ENCODE measurements at regions not wholly inside any gene's neighbourhood (a gene's known extent, or its start where the extent isn't known, plus 50 kb on each side); places are given as distances from the start of the nearest gene placed in this dataset.

DNA sequence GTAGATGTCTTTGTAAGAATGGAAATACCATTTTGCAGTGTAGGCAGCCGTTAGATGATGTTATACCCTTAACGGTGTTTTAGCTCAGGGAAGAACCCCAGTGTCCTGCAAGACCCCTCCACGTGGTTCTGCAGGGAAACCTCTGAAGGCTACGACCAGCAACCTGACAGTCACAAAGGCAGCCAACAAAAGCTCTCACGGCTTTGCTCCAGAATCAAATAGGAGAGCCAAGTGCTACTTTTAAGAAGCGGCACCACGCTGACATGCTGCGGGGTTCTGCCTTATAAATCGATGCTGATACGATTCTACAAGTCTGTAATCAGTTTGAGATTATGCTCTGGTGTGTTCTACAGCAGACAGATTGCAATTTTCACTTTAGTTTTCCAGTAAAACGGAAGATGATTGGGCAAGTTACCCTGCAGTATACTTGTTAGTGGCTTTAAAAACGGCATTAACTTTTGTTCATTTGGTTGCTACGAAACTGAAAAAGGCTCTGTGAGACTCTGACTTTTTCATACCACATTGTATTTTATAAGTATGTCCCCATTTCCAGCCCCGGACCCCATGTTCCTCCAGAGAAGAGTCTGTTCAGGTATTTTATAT is 312.9 kb downstream of the SAMD5 start:
- H3K36me3 ChIP-seq (ENCODE audit: insufficient read depth, low read length) = no peaks in the 10 kb centered on the region
- H3K9me3 ChIP-seq (ENCODE audit: low read length) = no peaks in the 10 kb centered on the region
- no peak overlapping the region for H3K4me2 ChIP-seq (ENCODE audit: low read depth, low read length, poor library complexity, severe bottlenecking)
- H3K9ac ChIP-seq (ENCODE audit: low read length) = no peak overlapping the region
- H3K4me3 ChIP-seq (ENCODE audit: low read length) = no peak overlapping the region
- no peaks in the 10 kb centered on the region for H3K9me2 ChIP-seq (replicated peaks; ENCODE audit: insufficient read depth, low read length)
- no peak for DNase-seq
- H3K27ac ChIP-seq (ENCODE audit: low read length) = no peak overlapping the region
- H3K79me2 ChIP-seq (ENCODE audit: low read length) = no peaks in the 10 kb centered on the region
- H3K27me3 ChIP-seq (ENCODE audit: low read length) = no peaks in the 10 kb centered on the region
- no peaks in the 10 kb centered on the region for H3K4me1 ChIP-seq (ENCODE audit: low read length)
- no peak overlapping the region for H2AFZ ChIP-seq (ENCODE audit: low read length)
- no peaks in the 10 kb centered on the region for H4K20me1 ChIP-seq (ENCODE audit: insufficient read depth, low read depth, low read length)

DNA sequence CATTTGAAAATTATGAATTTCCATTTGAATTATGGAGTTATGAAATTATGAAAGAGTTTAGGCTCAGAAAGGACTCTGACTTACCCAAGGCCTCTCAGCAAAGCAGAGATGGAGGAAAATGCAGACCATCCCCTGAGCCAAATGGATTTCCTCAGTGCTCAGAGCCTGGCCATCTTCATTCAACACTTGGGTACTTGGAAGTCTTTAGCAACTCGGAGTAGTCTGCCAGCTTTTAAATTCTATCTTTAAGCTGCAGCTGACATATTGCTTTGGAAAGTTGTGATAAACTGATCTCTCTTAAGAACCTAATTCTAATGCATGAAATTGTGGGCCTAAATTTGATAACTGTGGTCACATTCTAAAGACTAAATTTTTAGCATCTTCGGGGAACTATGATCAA is 315.4 kb downstream of the SAMD5 start:
- no peaks in the 10 kb centered on the region for H3K4me1 ChIP-seq (ENCODE audit: low read length)
- H3K9me3 ChIP-seq (ENCODE audit: low read length) = no peaks in the 10 kb centered on the region
- H3K27ac ChIP-seq (ENCODE audit: low read length) = no peak overlapping the region
- H3K9ac ChIP-seq (ENCODE audit: low read length) = no peak overlapping the region
- no peaks in the 10 kb centered on the region for H3K9me2 ChIP-seq (replicated peaks; ENCODE audit: insufficient read depth, low read length)
- no peaks in the 10 kb centered on the region for H4K20me1 ChIP-seq (ENCODE audit: insufficient read depth, low read depth, low read length)
- no peak overlapping the region for H2AFZ ChIP-seq (ENCODE audit: low read length)
- H3K79me2 ChIP-seq (ENCODE audit: low read length) = no peaks in the 10 kb centered on the region
- no peak overlapping the region for H3K4me3 ChIP-seq (ENCODE audit: low read length)
- no peaks in the 10 kb centered on the region for H3K27me3 ChIP-seq (ENCODE audit: low read length)
- DNase-seq = no peak
- H3K4me2 ChIP-seq (ENCODE audit: low read depth, low read length, poor library complexity, severe bottlenecking) = no peak overlapping the region
- no peaks in the 10 kb centered on the region for H3K36me3 ChIP-seq (ENCODE audit: insufficient read depth, low read length)

DNA sequence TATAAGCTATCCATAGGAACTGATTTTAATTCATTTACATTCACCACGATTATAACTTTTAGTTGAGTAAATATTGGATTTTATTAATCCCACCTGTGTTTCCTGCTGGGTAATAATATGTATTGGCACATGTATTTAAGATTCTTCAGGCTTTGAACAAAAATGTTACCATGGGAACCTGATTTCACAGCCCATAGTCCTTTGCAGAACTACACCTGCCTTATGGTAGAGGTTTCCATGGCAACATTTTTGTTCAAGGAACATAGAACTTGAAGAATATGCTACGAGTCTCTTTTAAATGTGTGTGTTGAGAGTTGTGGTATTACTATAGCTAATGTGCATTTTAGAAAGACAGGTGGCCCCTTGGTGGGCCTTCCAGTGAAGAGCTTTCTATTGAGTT is 317.4 kb downstream of the SAMD5 start:
- Histone ChIP-seq H3K27ac (ENCODE audit: low read length) (no peak overlapping the region), H2AFZ (ENCODE audit: low read length) (no peak overlapping the region), H3K4me1 (ENCODE audit: low read length) (no peaks in the 10 kb centered on the region), H3K36me3 (ENCODE audit: insufficient read depth, low read length) (no peaks in the 10 kb centered on the region), H3K9ac (ENCODE audit: low read length) (no peak overlapping the region), H3K9me2 (replicated peaks; ENCODE audit: insufficient read depth, low read length) (no peaks in the 10 kb centered on the region), H3K27me3 (ENCODE audit: low read length) (no peaks in the 10 kb centered on the region), H4K20me1 (ENCODE audit: insufficient read depth, low read depth, low read length) (no peaks in the 10 kb centered on the region), H3K9me3 (ENCODE audit: low read length) (no peaks in the 10 kb centered on the region), H3K4me2 (ENCODE audit: low read depth, low read length, poor library complexity, severe bottlenecking) (no peak overlapping the region), H3K4me3 (ENCODE audit: low read length) (no peak overlapping the region), H3K79me2 (ENCODE audit: low read length) (no peaks in the 10 kb centered on the region)
- no peak for DNase-seq

- no peak for DNase-seq
- H3K79me2 ChIP-seq (ENCODE audit: low read length) = no peaks in the 10 kb centered on the region
- H4K20me1 ChIP-seq (ENCODE audit: insufficient read depth, low read depth, low read length) = no peaks in the 10 kb centered on the region
- H2AFZ ChIP-seq (ENCODE audit: low read length) = no peak overlapping the region
- no peaks in the 10 kb centered on the region for H3K4me1 ChIP-seq (ENCODE audit: low read length)
- H3K36me3 ChIP-seq (ENCODE audit: insufficient read depth, low read length) = no peaks in the 10 kb centered on the region
- no peak overlapping the region for H3K4me3 ChIP-seq (ENCODE audit: low read length)
- no peaks in the 10 kb centered on the region for H3K27me3 ChIP-seq (ENCODE audit: low read length)
- H3K4me2 ChIP-seq (ENCODE audit: low read depth, low read length, poor library complexity, severe bottlenecking) = no peak overlapping the region
- H3K9ac ChIP-seq (ENCODE audit: low read length) = no peak overlapping the region
- H3K9me3 ChIP-seq (ENCODE audit: low read length) = no peaks in the 10 kb centered on the region
- H3K9me2 ChIP-seq (replicated peaks; ENCODE audit: insufficient read depth, low read length) = no peaks in the 10 kb centered on the region
- no peak overlapping the region for H3K27ac ChIP-seq (ENCODE audit: low read length)
Measured at GRCh38 chr6:147826698-147827097, 318.2 kb downstream of the SAMD5 start.

DNA sequence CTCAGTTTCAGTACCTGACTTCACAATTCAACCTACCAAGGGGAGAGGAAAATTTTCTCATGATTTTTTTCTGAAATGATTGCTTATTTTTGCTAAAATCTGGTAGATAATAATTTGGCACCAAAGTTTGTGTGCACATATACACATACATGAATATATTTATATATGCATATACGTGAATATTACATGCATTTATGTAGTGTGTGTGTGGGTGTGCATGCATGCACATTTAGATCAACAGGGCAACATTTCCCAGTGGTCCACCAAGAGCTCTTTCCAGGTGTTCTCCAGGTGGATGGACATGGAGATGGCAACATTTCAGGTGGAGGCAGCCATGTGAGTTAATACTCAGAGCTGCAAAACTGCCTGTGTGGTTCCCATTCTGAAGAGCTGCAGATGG is 320.9 kb downstream of the SAMD5 start:
- Histone ChIP-seq H3K36me3 (ENCODE audit: insufficient read depth, low read length) (no peaks in the 10 kb centered on the region), H3K9me2 (replicated peaks; ENCODE audit: insufficient read depth, low read length) (no peaks in the 10 kb centered on the region), H3K9me3 (ENCODE audit: low read length) (no peaks in the 10 kb centered on the region), H3K9ac (ENCODE audit: low read length) (no peak overlapping the region), H2AFZ (ENCODE audit: low read length) (no peak overlapping the region), H3K4me1 (ENCODE audit: low read length) (no peaks in the 10 kb centered on the region), H4K20me1 (ENCODE audit: insufficient read depth, low read depth, low read length) (no peaks in the 10 kb centered on the region), H3K27ac (ENCODE audit: low read length) (no peak overlapping the region), H3K79me2 (ENCODE audit: low read length) (no peaks in the 10 kb centered on the region), H3K27me3 (ENCODE audit: low read length) (no peaks in the 10 kb centered on the region), H3K4me2 (ENCODE audit: low read depth, low read length, poor library complexity, severe bottlenecking) (no peak overlapping the region), H3K4me3 (ENCODE audit: low read length) (no peak overlapping the region)
- no peak for DNase-seq

DNA sequence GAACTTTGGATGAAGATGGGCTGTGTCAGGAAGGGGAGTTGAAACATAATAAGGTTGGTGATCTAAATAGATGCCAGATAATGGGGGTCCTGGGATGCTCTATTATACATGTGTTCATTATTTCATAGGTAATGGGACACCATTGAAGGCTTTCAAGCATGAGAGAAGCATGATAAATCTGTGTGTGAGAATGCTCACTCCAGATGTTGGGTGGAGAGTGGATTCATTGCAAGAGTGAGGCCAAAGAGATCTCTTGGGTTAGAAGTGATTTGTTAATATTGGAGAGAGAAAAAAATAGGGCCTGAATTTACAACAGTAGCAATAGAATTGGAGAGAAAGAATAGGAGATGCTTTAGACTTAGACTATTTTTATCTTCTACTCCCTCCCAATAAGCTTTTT is 321.3 kb downstream of the SAMD5 start:
- Histone ChIP-seq H3K9me2 (replicated peaks; ENCODE audit: insufficient read depth, low read length) (no peaks in the 10 kb centered on the region), H3K27ac (ENCODE audit: low read length) (no peak overlapping the region), H2AFZ (ENCODE audit: low read length) (no peak overlapping the region), H3K9me3 (ENCODE audit: low read length) (no peaks in the 10 kb centered on the region), H3K36me3 (ENCODE audit: insufficient read depth, low read length) (no peaks in the 10 kb centered on the region), H4K20me1 (ENCODE audit: insufficient read depth, low read depth, low read length) (no peaks in the 10 kb centered on the region), H3K4me1 (ENCODE audit: low read length) (no peaks in the 10 kb centered on the region), H3K4me3 (ENCODE audit: low read length) (no peak overlapping the region), H3K4me2 (ENCODE audit: low read depth, low read length, poor library complexity, severe bottlenecking) (no peak overlapping the region), H3K9ac (ENCODE audit: low read length) (no peak overlapping the region), H3K27me3 (ENCODE audit: low read length) (no peaks in the 10 kb centered on the region), H3K79me2 (ENCODE audit: low read length) (no peaks in the 10 kb centered on the region)
- no peak for DNase-seq

DNA sequence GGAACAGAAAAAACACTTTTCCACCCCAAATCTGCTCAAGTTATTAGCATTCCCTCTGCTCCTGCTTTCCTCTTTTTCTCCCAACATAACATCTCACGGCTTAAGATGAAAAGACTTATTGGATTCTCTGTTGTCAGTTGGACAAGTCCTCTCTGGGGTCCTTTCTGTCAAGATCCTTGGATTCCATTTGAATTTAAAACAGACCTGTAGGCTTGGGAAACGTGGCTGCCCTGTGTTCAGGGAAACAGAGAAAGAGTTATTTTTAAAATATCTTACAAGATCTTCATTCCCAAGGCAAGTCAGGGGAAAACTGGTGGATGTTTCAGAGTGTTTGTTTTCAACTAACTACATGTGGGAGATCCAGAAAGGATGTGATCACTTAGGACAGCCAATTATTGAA is 322.9 kb downstream of the SAMD5 start:
- no peak overlapping the region for H3K4me2 ChIP-seq (ENCODE audit: low read depth, low read length, poor library complexity, severe bottlenecking)
- H3K9me3 ChIP-seq (ENCODE audit: low read length) = no peaks in the 10 kb centered on the region
- no peaks in the 10 kb centered on the region for H3K4me1 ChIP-seq (ENCODE audit: low read length)
- no peak for DNase-seq
- H4K20me1 ChIP-seq (ENCODE audit: insufficient read depth, low read depth, low read length) = no peaks in the 10 kb centered on the region
- H3K4me3 ChIP-seq (ENCODE audit: low read length) = no peak overlapping the region
- no peaks in the 10 kb centered on the region for H3K9me2 ChIP-seq (replicated peaks; ENCODE audit: insufficient read depth, low read length)
- H3K27ac ChIP-seq (ENCODE audit: low read length) = no peak overlapping the region
- no peaks in the 10 kb centered on the region for H3K79me2 ChIP-seq (ENCODE audit: low read length)
- no peaks in the 10 kb centered on the region for H3K36me3 ChIP-seq (ENCODE audit: insufficient read depth, low read length)
- H2AFZ ChIP-seq (ENCODE audit: low read length) = no peak overlapping the region
- H3K27me3 ChIP-seq (ENCODE audit: low read length) = no peaks in the 10 kb centered on the region
- H3K9ac ChIP-seq (ENCODE audit: low read length) = no peak overlapping the region

DNA sequence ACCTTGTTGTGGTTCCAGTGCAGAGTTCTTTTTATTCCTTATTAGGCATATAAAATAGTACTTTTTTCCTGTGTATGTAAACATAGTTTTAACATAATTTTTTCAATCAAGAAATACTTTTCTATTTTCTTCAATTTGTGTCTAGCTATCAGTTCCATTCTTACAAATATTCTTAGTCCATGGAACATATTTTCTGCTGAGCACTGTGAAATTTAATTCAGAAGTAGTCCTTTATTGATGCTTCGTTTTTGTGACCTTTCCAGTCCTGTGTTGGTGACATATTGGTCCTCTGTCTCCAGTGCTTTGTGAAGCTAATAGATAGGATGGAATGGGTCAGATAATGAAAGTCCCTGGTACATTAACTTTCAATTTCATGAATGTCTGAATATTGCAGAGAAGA is 325.1 kb downstream of the SAMD5 start:
- Histone ChIP-seq H3K27me3 (ENCODE audit: low read length) (no peaks in the 10 kb centered on the region), H2AFZ (ENCODE audit: low read length) (no peak overlapping the region), H3K9me2 (replicated peaks; ENCODE audit: insufficient read depth, low read length) (no peaks in the 10 kb centered on the region), H3K79me2 (ENCODE audit: low read length) (no peaks in the 10 kb centered on the region), H3K4me1 (ENCODE audit: low read length) (no peaks in the 10 kb centered on the region), H4K20me1 (ENCODE audit: insufficient read depth, low read depth, low read length) (no peaks in the 10 kb centered on the region), H3K9ac (ENCODE audit: low read length) (no peak overlapping the region), H3K4me3 (ENCODE audit: low read length) (no peak overlapping the region), H3K27ac (ENCODE audit: low read length) (no peak overlapping the region), H3K36me3 (ENCODE audit: insufficient read depth, low read length) (no peaks in the 10 kb centered on the region), H3K9me3 (ENCODE audit: low read length) (no peaks in the 10 kb centered on the region), H3K4me2 (ENCODE audit: low read depth, low read length, poor library complexity, severe bottlenecking) (no peak overlapping the region)
- DNase-seq = no peak
